ENCODE measurements at regions not wholly inside any gene's neighbourhood (a gene's known extent, or its start where the extent isn't known, plus 50 kb on each side); places are given as distances from the start of the nearest gene placed in this dataset.

GRCh38 chr7:15035814-15036213 lies 133.3 kb upstream of the DGKB start:
- Histone ChIP-seq H3K9me3 (ENCODE audit: control insufficient read depth in 4 of 4, low read length in 3 of 4) (no peaks in the 10 kb centered on the region), H3K4me3 (ENCODE audit: low read depth in 1 of 3, low read length in 3 of 3) (no peak overlapping the region), H3K27ac (ENCODE audit: low read depth in 1 of 2, low read length in 2 of 2) (no peak overlapping the region), H3K36me3 (ENCODE audit: control insufficient read depth in 4 of 4, insufficient read depth in 3 of 4, low read depth in 1 of 4, low read length in 3 of 4) (no peaks in the 10 kb centered on the region), H3K4me1 (ENCODE audit: control insufficient read depth in 4 of 4, insufficient read depth in 4 of 4, low read length in 3 of 4) (no peaks in the 10 kb centered on the region), H3K9ac (ENCODE audit: low read depth in 1 of 2, low read length in 2 of 2) (no peak overlapping the region), H3K27me3 (ENCODE audit: control insufficient read depth in 4 of 4, insufficient read depth in 4 of 4, low read length in 3 of 4) (no peaks in the 10 kb centered on the region)
- TF ChIP-seq REST (IDR thresholded peaks at IDR 0.05): no peak
- no peak for TF ChIP-seq HNF4G (IDR thresholded peaks at IDR 0.05)
- TF ChIP-seq FOXA1 (IDR thresholded peaks at IDR 0.05): no peak
- 62% methylated on average over 2 of the region's 2 CpGs for WGBS
- DNase-seq (ENCODE audit: low spot score): no peak

GRCh38 chr7:15033039-15033438 lies 130.5 kb upstream of the DGKB start:
- H3K27me3 ChIP-seq (ENCODE audit: control insufficient read depth in 4 of 4, insufficient read depth in 4 of 4, low read length in 3 of 4): no peaks in the 10 kb centered on the region
- no peak for DNase-seq (ENCODE audit: low spot score)
- no peak overlapping the region for H3K9ac ChIP-seq (ENCODE audit: low read depth in 1 of 2, low read length in 2 of 2)
- no peak overlapping the region for H3K27ac ChIP-seq (ENCODE audit: low read depth in 1 of 2, low read length in 2 of 2)
- H3K9me3 ChIP-seq (ENCODE audit: control insufficient read depth in 4 of 4, low read length in 3 of 4): no peaks in the 10 kb centered on the region
- H3K4me1 ChIP-seq (ENCODE audit: control insufficient read depth in 4 of 4, insufficient read depth in 4 of 4, low read length in 3 of 4): no peaks in the 10 kb centered on the region
- 92% methylated on average over 2 of the region's 2 CpGs for WGBS
- no peak for TF ChIP-seq JUND (IDR thresholded peaks at IDR 0.05)
- no peak for TF ChIP-seq YY1 (IDR thresholded peaks at IDR 0.05)
- TF ChIP-seq ZBTB33 (IDR thresholded peaks at IDR 0.05): no peak
- no peak for TF ChIP-seq CTCF (IDR thresholded peaks at IDR 0.05; ENCODE audit: low read depth, low read length, missing input control)
- TF ChIP-seq EGR1 (IDR thresholded peaks at IDR 0.05; ENCODE audit: low read depth in 2 of 2): no peak
- TF ChIP-seq HNF4G (IDR thresholded peaks at IDR 0.05): no peak
- no peak for TF ChIP-seq RXRA (IDR thresholded peaks at IDR 0.05)
- TF ChIP-seq HNF4A (conservative IDR thresholded peaks at IDR 0.05): no peak
- no peak for TF ChIP-seq FOXA2 (IDR thresholded peaks at IDR 0.05)
- TF ChIP-seq TAF1 (conservative IDR thresholded peaks at IDR 0.05): no peak
- no peak for TF ChIP-seq MAX (IDR thresholded peaks at IDR 0.05)
- no peak for TF ChIP-seq ATF3 (IDR thresholded peaks at IDR 0.05)
- TF ChIP-seq FOXA1 (IDR thresholded peaks at IDR 0.05): no peak
- TF ChIP-seq GABPA (IDR thresholded peaks at IDR 0.05 in 1 of 2, conservative IDR thresholded peaks at IDR 0.05 in 1 of 2): no peak
- no peak for TF ChIP-seq REST (IDR thresholded peaks at IDR 0.05)
- TF ChIP-seq SP1 (IDR thresholded peaks at IDR 0.05): no peak
- no peak for TF ChIP-seq RAD21 (IDR thresholded peaks at IDR 0.05)
- no peak for TF ChIP-seq NR2F2 (IDR thresholded peaks at IDR 0.05)
- H3K4me3 ChIP-seq (ENCODE audit: low read depth in 1 of 3, low read length in 3 of 3): no peak overlapping the region
- no peaks in the 10 kb centered on the region for H3K36me3 ChIP-seq (ENCODE audit: control insufficient read depth in 4 of 4, insufficient read depth in 3 of 4, low read depth in 1 of 4, low read length in 3 of 4)
